BLaER1 (cell line): ENCODE measurements at regions not wholly inside any gene's neighbourhood (a gene's known extent, or its start where the extent isn't known, plus 50 kb on each side); places are given as distances from the start of the nearest gene placed in this dataset.

Source experiments
- H3K27ac ChIP-seq: shearing (Covaris generic); formaldehyde crosslinking; 2 replicates; pipeline ENCODE4 v1.8.1; 2022
- H3K27me3 ChIP-seq: shearing (Covaris generic); formaldehyde crosslinking; 2 replicates; pipeline ENCODE4 v1.8.1; 2022
- H3K36me3 ChIP-seq: shearing (Covaris generic); formaldehyde crosslinking; 2 replicates; pipeline ENCODE4 v1.8.1; 2022
- H3K4me1 ChIP-seq: shearing (Covaris generic); formaldehyde crosslinking; 2 replicates; pipeline ENCODE4 v1.8.1; 2022
- H3K4me2 ChIP-seq: shearing (Covaris generic); formaldehyde crosslinking; 2 replicates; pipeline ENCODE4 v1.8.1; 2022
- H3K4me3 ChIP-seq: shearing (Covaris generic); formaldehyde crosslinking; 2 replicates; pipeline ENCODE4 v1.8.1; 2022
- H3K9ac ChIP-seq: shearing (Covaris generic); formaldehyde crosslinking; 2 replicates; pipeline ENCODE4 v1.8.1; 2022
- H3K9me3 ChIP-seq: shearing (Covaris generic); formaldehyde crosslinking; 2 replicates; pipeline ENCODE4 v1.8.1; 2022
- H4K20me1 ChIP-seq: shearing (Covaris generic); formaldehyde crosslinking; 2 replicates; pipeline ENCODE4 v1.8.1; 2022
- Cebpa-rat ChIP-seq: shearing (Covaris generic); IDR thresholded peaks from 2 replicates; pipeline ENCODE4 v1.8.1; 2022

- no peak for TF ChIP-seq Cebpa-rat
- no peak overlapping the region for H3K4me3 ChIP-seq
- H3K9me3 ChIP-seq: no peaks in the 10 kb centered on the region
- H4K20me1 ChIP-seq: no peaks in the 10 kb centered on the region
- no peak overlapping the region for H3K27ac ChIP-seq
- no peak overlapping the region for H3K4me2 ChIP-seq
- H3K36me3 ChIP-seq: no peaks in the 10 kb centered on the region
- H3K4me1 ChIP-seq: no peaks in the 10 kb centered on the region
- no peak overlapping the region for H3K9ac ChIP-seq
- H3K27me3 ChIP-seq: no peaks in the 10 kb centered on the region
Observed at GRCh38 chr14:84592770-84593169, 937.2 kb upstream of the FLRT2 start.

GRCh38 chr14:84610086-84610485 is 919.9 kb upstream of the FLRT2 start:
- no peak overlapping the region for H3K4me2 ChIP-seq
- no peaks in the 10 kb centered on the region for H3K36me3 ChIP-seq
- no peak for TF ChIP-seq Cebpa-rat
- no peak overlapping the region for H3K9ac ChIP-seq
- H3K27me3 ChIP-seq: no peaks in the 10 kb centered on the region
- H3K4me3 ChIP-seq: no peak overlapping the region
- H3K27ac ChIP-seq: no peak overlapping the region
- no peaks in the 10 kb centered on the region for H3K4me1 ChIP-seq
- H3K9me3 ChIP-seq: no peaks in the 10 kb centered on the region
- H4K20me1 ChIP-seq: no peaks in the 10 kb centered on the region

- no peak overlapping the region for H3K4me2 ChIP-seq
- H3K9me3 ChIP-seq: no peaks in the 10 kb centered on the region
- no peak overlapping the region for H3K9ac ChIP-seq
- no peak for TF ChIP-seq Cebpa-rat
- no peak overlapping the region for H3K27ac ChIP-seq
- no peak overlapping the region for H3K4me3 ChIP-seq
- no peaks in the 10 kb centered on the region for H3K4me1 ChIP-seq
- H3K27me3 ChIP-seq: no peaks in the 10 kb centered on the region
- no peaks in the 10 kb centered on the region for H3K36me3 ChIP-seq
- no peaks in the 10 kb centered on the region for H4K20me1 ChIP-seq
Observed at GRCh38 chr14:84622357-84622756, 907.6 kb upstream of the FLRT2 start.

- Histone ChIP-seq H3K4me1 (no peaks in the 10 kb centered on the region), H3K27me3 (no peaks in the 10 kb centered on the region), H3K9me3 (no peaks in the 10 kb centered on the region), H3K4me2 (no peak overlapping the region), H3K36me3 (no peaks in the 10 kb centered on the region), H4K20me1 (no peaks in the 10 kb centered on the region), H3K27ac (no peak overlapping the region), H3K4me3 (no peak overlapping the region), H3K9ac (no peak overlapping the region)
- TF ChIP-seq Cebpa-rat: no peak
Observed at GRCh38 chr14:84643446-84643845, 886.5 kb upstream of the FLRT2 start.

- Histone ChIP-seq H3K27ac (no peak overlapping the region), H3K36me3 (no peaks in the 10 kb centered on the region), H3K4me3 (no peak overlapping the region), H3K4me1 (no peaks in the 10 kb centered on the region), H3K4me2 (no peak overlapping the region), H3K9ac (no peak overlapping the region), H3K27me3 (no peaks in the 10 kb centered on the region), H4K20me1 (no peaks in the 10 kb centered on the region), H3K9me3 (no peaks in the 10 kb centered on the region)
- TF ChIP-seq Cebpa-rat: no peak
Observed at GRCh38 chr14:84646786-84647500, 883.0 kb upstream of the FLRT2 start.

GRCh38 chr14:84655014-84655413 is 874.9 kb upstream of the FLRT2 start:
- TF ChIP-seq Cebpa-rat: no peak
- Histone ChIP-seq H3K4me2 (no peak overlapping the region), H4K20me1 (no peaks in the 10 kb centered on the region), H3K4me1 (no peaks in the 10 kb centered on the region), H3K4me3 (no peak overlapping the region), H3K27me3 (no peaks in the 10 kb centered on the region), H3K9me3 (no peaks in the 10 kb centered on the region), H3K36me3 (no peaks in the 10 kb centered on the region), H3K27ac (no peak overlapping the region), H3K9ac (no peak overlapping the region)

- Histone ChIP-seq H3K27me3 (no peaks in the 10 kb centered on the region), H3K9me3 (no peaks in the 10 kb centered on the region), H3K4me3 (no peak overlapping the region), H3K4me1 (no peaks in the 10 kb centered on the region), H3K4me2 (no peak overlapping the region), H4K20me1 (no peaks in the 10 kb centered on the region), H3K36me3 (no peaks in the 10 kb centered on the region), H3K9ac (no peak overlapping the region), H3K27ac (no peak overlapping the region)
- TF ChIP-seq Cebpa-rat: no peak
Observed at GRCh38 chr14:84657911-84658310, 872.0 kb upstream of the FLRT2 start.

GRCh38 chr14:84670796-84671195 is 859.1 kb upstream of the FLRT2 start:
- Histone ChIP-seq H3K4me3 (no peak overlapping the region), H3K27me3 (no peaks in the 10 kb centered on the region), H4K20me1 (no peaks in the 10 kb centered on the region), H3K4me1 (no peaks in the 10 kb centered on the region), H3K9me3 (0 out of 2 replicates have a peak, but pooled peaks cover 2% of the 10 kb centered on the region), H3K9ac (no peak overlapping the region), H3K36me3 (no peaks in the 10 kb centered on the region), H3K27ac (no peak overlapping the region), H3K4me2 (no peak overlapping the region)
- TF ChIP-seq Cebpa-rat: no peak

GRCh38 chr14:84671776-84672175 is 858.2 kb upstream of the FLRT2 start:
- Histone ChIP-seq H3K4me3 (no peak overlapping the region), H3K4me1 (no peaks in the 10 kb centered on the region), H3K36me3 (no peaks in the 10 kb centered on the region), H3K4me2 (no peak overlapping the region), H3K9me3 (no peaks in the 10 kb centered on the region), H4K20me1 (no peaks in the 10 kb centered on the region), H3K27ac (no peak overlapping the region), H3K9ac (no peak overlapping the region), H3K27me3 (no peaks in the 10 kb centered on the region)
- TF ChIP-seq Cebpa-rat: no peak

GRCh38 chr14:84674636-84675035 is 855.3 kb upstream of the FLRT2 start:
- Histone ChIP-seq H3K9me3 (no peaks in the 10 kb centered on the region), H4K20me1 (no peaks in the 10 kb centered on the region), H3K27me3 (no peaks in the 10 kb centered on the region), H3K4me3 (no peak overlapping the region), H3K4me2 (no peak overlapping the region), H3K36me3 (no peaks in the 10 kb centered on the region), H3K4me1 (no peaks in the 10 kb centered on the region), H3K27ac (no peak overlapping the region), H3K9ac (no peak overlapping the region)
- TF ChIP-seq Cebpa-rat: no peak

GRCh38 chr14:84686550-84686949 is 843.4 kb upstream of the FLRT2 start:
- Histone ChIP-seq H3K27me3 (no peaks in the 10 kb centered on the region), H3K4me3 (no peak overlapping the region), H3K4me2 (no peak overlapping the region), H3K36me3 (no peaks in the 10 kb centered on the region), H4K20me1 (no peaks in the 10 kb centered on the region), H3K9me3 (no peaks in the 10 kb centered on the region), H3K27ac (no peak overlapping the region), H3K4me1 (no peaks in the 10 kb centered on the region), H3K9ac (no peak overlapping the region)
- TF ChIP-seq Cebpa-rat: no peak
